Stimulated activated CD4-positive, alpha-beta T cell treated with anti-CD3 and anti-CD28 coated beads, Interleukin-4, amount 100 ng/mL, for 48 hours (primary cell): ENCODE measurements at regions not wholly inside any gene's neighbourhood (a gene's known extent, or its start where the extent isn't known, plus 50 kb on each side); places are given as distances from the start of the nearest gene placed in this dataset.

Experiments
- DNase-seq, 2 donors: peaks; one replicate each; pipeline ENCODE4 v3.0.0-alpha.2; 2020; ENCODE audit warnings: low read depth in 2 of 2

- no peak for DNase-seq
Measured at GRCh38 chr2:19035238-19035637, 323.2 kb downstream of the OSR1 start.

GRCh38 chr2:19033240-19033639, 325.2 kb downstream of the OSR1 start:
- DNase-seq, result no peak

DNA sequence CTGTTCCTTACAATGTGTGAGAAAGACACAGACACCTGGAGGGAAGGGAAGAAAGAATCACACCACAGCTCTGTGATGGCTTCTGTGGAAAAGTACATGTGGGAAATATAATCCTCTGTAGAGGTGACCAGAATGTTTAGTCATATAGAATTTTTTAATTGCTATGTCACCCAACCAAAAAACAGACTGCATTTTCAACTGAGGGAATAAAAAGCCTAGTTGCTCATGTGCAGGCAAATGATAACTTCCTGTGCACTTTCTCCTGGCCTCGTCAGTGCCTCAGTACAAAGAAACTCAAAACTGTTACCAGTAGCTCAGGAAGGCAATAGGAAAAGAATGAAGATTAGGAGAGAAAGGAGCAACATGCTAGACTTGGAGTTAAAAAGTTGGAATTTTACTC, 326.8 kb downstream of the OSR1 start:
- DNase-seq, result no peak

DNA sequence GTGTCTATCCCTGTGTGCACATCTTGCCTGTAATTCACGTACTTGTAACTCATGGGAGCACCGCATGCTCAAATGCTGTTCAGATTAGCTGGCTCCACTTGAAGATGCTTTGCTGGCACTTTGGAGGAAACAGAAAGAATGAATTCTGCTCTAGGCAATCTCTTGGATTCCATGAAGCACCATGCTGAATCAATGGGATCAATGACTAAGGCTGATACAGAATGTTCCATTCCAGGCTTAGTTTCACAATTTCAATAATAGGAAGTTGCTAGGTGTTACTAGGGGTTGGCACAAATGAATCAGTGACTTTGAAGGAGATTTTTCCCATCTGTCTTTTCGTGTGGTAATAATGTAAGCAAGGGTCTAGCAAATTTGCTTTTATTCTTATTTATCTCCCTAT, 328.8 kb downstream of the OSR1 start:
- no peak for DNase-seq

DNA sequence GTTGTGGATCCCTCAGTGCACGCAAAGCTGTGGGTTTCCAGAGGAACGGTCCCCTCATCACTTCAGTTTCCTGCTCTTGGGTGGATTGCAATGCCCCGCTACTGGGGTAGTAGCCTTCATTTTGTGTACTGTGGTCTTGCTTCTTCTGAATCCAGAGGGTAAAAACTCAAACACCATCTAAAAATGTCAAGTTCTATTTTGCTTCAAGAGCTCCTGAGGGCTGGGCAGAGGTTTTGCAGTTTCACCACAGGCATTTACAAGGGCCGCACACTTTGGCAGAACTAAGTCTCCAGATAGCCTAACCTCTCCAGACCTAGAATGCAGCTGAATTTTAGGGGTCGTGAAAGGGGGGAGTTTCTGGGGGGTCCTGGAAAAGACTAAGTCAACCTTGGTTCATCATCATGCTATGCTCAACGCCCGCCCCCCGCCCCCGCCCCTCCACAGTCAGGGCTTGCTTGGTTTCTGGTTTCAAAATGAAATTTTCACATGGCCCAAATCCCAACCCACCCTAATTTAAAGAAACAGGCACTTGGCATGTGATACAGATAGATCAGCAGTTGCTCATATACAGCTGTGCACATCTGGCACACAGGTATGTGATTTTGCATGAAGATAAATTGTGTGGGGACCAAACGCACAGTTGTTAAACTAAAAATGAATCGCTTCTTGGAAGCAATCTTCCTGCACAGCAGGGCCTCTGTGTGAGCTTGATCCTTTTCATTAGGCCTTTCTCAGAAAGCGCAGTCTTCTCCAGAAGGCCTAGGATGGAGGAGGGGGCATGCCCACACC, 329.6 kb downstream of the OSR1 start:
- no peak for DNase-seq

- no peak for DNase-seq
Measured at GRCh38 chr2:19027626-19028025, 330.8 kb downstream of the OSR1 start.

DNA sequence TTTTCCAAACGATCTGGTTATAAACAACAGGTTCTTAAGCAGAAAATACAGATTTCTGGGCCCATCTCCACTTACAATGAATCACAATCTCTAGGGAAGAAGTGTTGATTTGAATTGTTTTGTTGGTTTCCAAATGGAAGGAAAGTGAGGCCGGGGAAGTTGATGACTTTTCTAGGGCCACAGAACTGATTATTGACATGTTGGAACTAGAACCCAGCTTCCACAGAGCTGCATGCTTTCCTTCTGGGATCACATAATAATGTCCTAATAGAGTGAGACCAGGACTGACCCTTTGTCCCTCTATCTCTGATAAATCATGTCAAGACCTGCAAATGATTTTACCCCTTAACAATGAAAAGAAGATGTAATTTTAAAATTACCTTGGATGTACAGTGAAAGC, 332.2 kb downstream of the OSR1 start:
- DNase-seq, result no peak

DNA sequence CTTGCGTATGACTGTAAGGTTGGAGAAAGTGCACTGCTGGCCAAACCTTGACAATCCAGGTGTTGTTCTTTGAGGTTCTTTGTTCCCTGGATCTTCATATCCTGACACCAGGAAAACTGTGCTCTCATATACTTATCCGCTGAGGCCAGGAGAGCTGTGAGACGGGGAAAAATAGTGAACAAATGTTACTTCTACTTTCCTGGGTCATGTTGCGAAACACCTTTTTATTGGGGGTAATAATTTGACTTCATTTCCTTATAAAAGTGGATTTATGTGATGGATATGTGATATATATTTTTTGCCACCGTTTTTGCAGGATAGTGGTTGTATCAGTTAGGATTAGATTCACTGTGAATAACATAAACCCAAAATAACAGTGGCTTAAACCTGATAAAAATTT, 336.1 kb downstream of the OSR1 start:
- no peak for DNase-seq

- no peak for DNase-seq
Measured at GRCh38 chr2:19021721-19022120, 336.7 kb downstream of the OSR1 start.

GRCh38 chr2:19021100-19021476, 337.3 kb downstream of the OSR1 start:
- no peak for DNase-seq

DNA sequence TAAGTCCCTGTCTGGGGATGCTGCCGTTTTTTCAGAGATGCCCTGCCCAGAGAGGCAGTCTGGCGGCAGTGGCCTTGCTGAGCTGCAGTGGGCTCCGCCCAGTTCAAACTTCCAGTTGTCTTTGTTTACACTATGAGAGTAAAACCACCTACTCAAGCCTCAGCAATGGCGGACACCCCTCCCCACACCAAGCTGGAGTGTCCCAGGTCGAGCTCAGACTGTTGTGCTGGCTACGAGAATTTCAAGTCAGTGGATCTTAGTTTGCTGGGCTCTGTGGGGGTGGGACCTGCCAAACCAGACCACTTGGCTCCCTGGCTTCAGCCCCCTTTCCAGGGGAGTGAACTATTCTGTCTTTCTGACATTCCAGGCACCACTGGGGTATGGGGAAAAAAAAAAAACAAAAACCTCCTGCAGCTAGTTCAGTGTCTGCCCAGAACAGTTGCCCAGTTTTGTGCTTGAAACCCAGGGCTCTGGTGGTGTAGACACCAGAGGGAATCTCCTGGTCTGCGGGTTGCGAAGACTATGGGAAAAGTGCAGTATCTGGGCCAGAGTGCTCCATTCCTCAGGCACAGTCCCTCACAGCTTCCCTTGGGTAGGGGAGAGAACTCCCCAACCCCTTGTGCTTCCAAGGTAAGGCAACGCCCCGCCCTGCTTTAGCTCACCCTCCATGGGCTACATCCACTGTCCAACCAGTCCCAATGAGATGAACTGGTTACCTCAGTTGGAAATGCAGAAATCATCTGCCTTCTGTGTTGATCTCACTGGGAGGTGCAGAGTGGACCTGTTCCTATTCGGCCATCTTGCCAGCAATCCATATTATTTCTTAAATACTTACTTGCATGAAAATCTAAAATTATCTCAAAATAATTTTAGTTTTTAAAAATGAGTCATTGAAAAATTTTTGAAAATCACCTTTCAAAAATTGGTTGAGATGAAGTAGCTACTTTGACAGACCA, 338.0 kb downstream of the OSR1 start:
- no peak for DNase-seq

GRCh38 chr2:19009510-19009909, 348.9 kb downstream of the OSR1 start:
- no peak for DNase-seq

GRCh38 chr2:19003554-19003953, 354.9 kb downstream of the OSR1 start:
- no peak for DNase-seq

DNA sequence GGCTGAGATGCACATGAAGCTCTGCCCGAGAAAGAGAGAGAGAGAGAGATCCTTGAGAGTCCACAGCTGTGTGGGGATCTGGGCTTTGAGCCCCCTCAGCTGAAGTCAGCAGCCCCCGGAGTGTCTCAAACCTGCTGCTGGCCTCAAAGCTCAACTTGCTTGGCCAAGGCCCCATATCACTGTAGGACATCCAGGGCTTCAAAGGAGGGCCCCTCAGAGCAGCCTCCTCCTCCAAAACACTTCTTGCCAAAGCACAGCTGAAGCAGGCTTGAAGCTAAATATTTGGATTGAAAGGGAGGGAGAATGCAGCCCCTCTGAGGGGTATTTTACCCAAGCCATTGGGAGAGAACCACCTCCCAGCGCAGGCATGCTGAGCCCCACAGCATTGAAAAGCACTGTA, 357.6 kb downstream of the OSR1 start:
- DNase-seq, result no peak

DNA sequence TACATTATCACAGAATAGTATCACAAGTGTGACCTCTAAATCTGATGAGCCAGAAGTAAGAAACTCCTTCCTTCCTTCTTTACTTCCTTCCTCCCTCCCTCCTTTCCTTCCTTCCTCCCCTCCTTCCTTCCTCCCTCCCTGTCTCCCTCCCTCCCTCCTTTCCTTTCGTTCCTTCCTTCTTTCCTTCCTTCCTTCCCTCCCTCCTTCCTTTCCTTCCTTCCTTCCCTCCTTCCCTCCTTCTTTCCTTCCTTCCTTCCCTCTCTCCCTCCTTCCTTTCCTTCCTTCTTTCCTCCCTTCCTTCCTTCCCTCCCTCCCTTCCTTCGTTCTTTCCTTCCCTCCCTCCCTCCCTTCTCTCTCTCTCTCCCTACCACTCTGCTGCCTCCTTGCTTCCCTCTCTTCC, 359.2 kb downstream of the OSR1 start:
- DNase-seq, result no peak

DNA sequence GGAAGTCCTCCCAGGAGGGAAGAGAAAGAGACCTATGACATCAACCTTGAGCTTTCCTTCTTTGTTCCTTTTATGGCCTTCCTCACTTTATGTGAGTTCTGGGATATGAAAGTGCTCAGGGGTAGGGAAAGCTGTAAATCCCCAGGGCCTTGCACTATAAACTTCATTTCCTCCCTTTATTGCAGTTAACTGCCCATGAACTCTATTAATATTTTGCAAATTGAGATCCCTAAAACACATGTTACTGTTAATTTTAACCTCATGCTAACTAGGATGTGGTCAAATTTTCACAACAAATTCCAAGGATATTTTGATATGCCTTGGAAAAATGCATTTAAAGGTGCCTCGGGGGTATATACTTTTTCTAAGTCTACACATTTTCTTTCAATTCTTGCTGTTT, 359.9 kb downstream of the OSR1 start:
- no peak for DNase-seq

DNA sequence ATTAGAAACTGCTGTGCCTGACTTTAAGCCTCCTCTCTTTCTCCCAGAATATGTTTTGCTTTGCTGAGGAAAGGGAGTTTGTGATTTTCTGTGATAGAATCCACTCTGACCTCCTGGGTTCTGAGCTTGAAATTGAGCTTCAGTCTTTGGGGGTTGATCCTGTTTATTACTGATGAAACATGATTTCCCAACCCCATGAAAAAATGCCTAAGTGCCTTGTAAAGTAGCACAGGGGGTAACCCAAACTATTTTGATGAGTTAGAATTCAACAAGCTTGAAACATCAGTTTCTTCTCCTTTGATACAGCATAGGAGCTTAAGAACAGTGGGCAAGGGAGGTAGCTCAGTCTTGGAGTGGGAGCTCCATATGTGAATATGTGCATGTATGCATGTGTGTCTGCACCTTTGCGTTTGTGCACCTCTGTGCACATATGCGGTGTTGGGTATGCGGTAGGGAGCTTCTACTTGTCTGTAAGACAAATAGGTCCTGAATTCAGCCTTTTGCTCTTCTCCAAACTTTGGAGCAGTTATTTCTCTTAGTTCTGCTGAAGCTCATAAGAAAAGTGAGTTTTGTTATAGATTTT, 364.6 kb downstream of the OSR1 start:
- DNase-seq, result no peak

DNA sequence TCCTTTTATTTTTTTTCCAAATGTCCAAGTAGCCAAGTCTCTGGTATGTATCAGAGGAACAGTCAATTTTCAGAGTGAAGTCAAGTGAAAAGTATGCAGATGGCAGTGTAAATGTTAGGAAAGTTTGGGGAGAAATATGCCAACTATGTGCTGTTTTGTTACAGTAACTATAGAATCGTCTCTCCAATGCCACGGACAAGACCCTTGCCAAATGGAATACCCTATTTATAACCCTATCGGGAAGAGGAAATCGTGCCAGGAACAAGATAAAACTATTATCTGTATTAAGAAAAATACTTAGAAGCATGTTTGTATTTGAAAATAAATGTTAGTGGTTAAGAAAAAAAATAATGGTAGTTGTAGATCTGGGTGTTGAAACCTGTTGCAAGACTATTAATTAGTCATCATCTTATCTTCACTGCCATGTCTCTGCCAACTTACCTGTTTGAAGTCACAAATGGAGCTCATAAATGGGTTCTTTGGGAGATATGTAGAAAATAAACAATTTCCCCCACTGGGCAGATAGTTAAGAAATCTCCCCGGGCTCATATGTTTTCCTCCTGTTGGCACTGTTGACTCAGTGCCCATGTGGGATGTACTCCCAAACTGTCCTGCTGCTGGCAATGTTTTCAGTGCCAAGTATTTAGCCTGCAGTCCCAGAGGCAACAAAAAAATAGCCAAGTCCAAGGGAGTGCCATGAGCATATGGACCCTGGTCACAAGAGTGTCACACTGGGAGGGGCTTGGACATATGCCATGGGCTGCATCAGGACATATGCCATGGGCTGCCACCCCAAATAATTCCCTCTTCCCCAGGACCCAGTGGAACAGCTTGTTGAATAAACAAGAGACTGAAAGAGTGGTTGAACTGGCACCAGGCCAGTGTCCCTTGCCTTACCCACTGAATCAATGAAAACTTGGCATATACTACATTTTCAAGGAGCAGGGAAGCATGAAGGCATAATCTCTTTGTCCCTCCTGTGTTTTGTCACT, 366.9 kb downstream of the OSR1 start:
- DNase-seq, result no peak

- no peak for DNase-seq
Measured at GRCh38 chr2:18988631-18989232, 369.7 kb downstream of the OSR1 start.

GRCh38 chr2:18987592-18988073, 370.8 kb downstream of the OSR1 start:
- DNase-seq, result no peak

DNA sequence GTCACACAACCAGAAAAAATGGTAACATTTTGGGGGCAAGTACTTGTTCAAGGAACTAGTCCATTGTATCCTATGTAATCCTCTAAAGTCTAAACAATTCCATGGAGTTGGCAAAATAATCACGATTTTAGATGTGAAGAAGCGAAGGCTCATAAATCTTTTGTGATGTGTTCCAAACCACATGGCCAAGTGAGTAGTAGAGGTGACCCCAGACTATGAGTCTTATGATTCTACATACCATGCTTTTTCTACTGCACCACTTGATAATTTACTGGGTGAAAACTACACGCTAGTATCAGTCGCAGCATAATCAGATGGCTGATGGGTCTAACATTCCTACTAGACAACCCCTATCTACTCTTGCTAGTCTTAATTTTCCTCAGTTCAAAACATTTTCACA, 371.4 kb downstream of the OSR1 start:
- no peak for DNase-seq
